ENCODE measurements at regions not wholly inside any gene's neighbourhood (a gene's known extent, or its start where the extent isn't known, plus 50 kb on each side); places are given as distances from the start of the nearest gene placed in this dataset.
"Not testable (repeated sequence)": the region's sequence is repeated elsewhere in the genome, so short reads cannot be mapped to it uniquely, and the experiment has no call there.

GRCh38 chr1:8230292-8230621 is 87.7 kb upstream of the SLC45A1 start:
- in situ Hi-C loops (cut with HindIII; ENCODE audit: low sequenced_read_pairs) = no loop called here

- in situ Hi-C loops (cut with HindIII; ENCODE audit: low sequenced_read_pairs) = no loop called here
Measured at GRCh38 chr1:8228253-8228652, 89.7 kb upstream of the SLC45A1 start.

- in situ Hi-C loops (cut with HindIII; ENCODE audit: low sequenced_read_pairs) = not testable (repeated sequence)
Measured at GRCh38 chr1:8227674-8228073, 90.2 kb upstream of the SLC45A1 start.

GRCh38 chr1:8226747-8227146 is 91.2 kb upstream of the SLC45A1 start:
- in situ Hi-C loops (cut with HindIII; ENCODE audit: low sequenced_read_pairs) = no loop called here

GRCh38 chr1:8226024-8226423 is 91.9 kb upstream of the SLC45A1 start:
- in situ Hi-C loops (cut with HindIII; ENCODE audit: low sequenced_read_pairs) = not testable (repeated sequence)

- in situ Hi-C loops (cut with HindIII; ENCODE audit: low sequenced_read_pairs) = no loop called here
Measured at GRCh38 chr1:8223526-8223925, 94.4 kb upstream of the SLC45A1 start.

- in situ Hi-C loops (cut with HindIII; ENCODE audit: low sequenced_read_pairs) = no loop called here
Measured at GRCh38 chr1:8222789-8223188, 95.1 kb upstream of the SLC45A1 start.

- in situ Hi-C loops (cut with HindIII; ENCODE audit: low sequenced_read_pairs) = no loop called here
Measured at GRCh38 chr1:8219530-8219929, 98.4 kb upstream of the SLC45A1 start.

GRCh38 chr1:8218351-8219092 is 99.4 kb upstream of the SLC45A1 start:
- in situ Hi-C loops (cut with HindIII; ENCODE audit: low sequenced_read_pairs) = no loop called here

GRCh38 chr1:8217809-8218208 is 100.1 kb upstream of the SLC45A1 start:
- in situ Hi-C loops (cut with HindIII; ENCODE audit: low sequenced_read_pairs) = no loop called here

GRCh38 chr1:8217011-8217711 is 100.8 kb upstream of the SLC45A1 start:
- in situ Hi-C loops (cut with HindIII; ENCODE audit: low sequenced_read_pairs) = no loop called here

- in situ Hi-C loops (cut with HindIII; ENCODE audit: low sequenced_read_pairs) = no loop called here
Measured at GRCh38 chr1:8216005-8216404, 101.9 kb upstream of the SLC45A1 start.

- in situ Hi-C loops (cut with HindIII; ENCODE audit: low sequenced_read_pairs) = no loop called here
Measured at GRCh38 chr1:8214501-8215173, 103.3 kb upstream of the SLC45A1 start.

GRCh38 chr1:8213676-8214075 is 104.2 kb upstream of the SLC45A1 start:
- in situ Hi-C loops (cut with HindIII; ENCODE audit: low sequenced_read_pairs) = no loop called here

GRCh38 chr1:8213136-8213535 is 104.8 kb upstream of the SLC45A1 start:
- in situ Hi-C loops (cut with HindIII; ENCODE audit: low sequenced_read_pairs) = no loop called here

GRCh38 chr1:8212580-8213031 is 105.3 kb upstream of the SLC45A1 start:
- in situ Hi-C loops (cut with HindIII; ENCODE audit: low sequenced_read_pairs) = no loop called here

- in situ Hi-C loops (cut with HindIII; ENCODE audit: low sequenced_read_pairs) = no loop called here
Measured at GRCh38 chr1:8211883-8212579, 105.9 kb upstream of the SLC45A1 start.

GRCh38 chr1:8211251-8211882 is 106.5 kb upstream of the SLC45A1 start:
- in situ Hi-C loops (cut with HindIII; ENCODE audit: low sequenced_read_pairs) = no loop called here

GRCh38 chr1:8207202-8207601 is 110.7 kb upstream of the SLC45A1 start:
- in situ Hi-C loops (cut with HindIII; ENCODE audit: low sequenced_read_pairs) = no loop called here

- in situ Hi-C loops (cut with HindIII; ENCODE audit: low sequenced_read_pairs) = no loop called here
Measured at GRCh38 chr1:8206391-8206790, 111.5 kb upstream of the SLC45A1 start.

- in situ Hi-C loops (cut with HindIII; ENCODE audit: low sequenced_read_pairs) = no loop called here
Measured at GRCh38 chr1:8205771-8206170, 112.1 kb upstream of the SLC45A1 start.
